ENCODE measurements at regions not wholly inside any gene's neighbourhood (a gene's known extent, or its start where the extent isn't known, plus 50 kb on each side); places are given as distances from the start of the nearest gene placed in this dataset.

DNA sequence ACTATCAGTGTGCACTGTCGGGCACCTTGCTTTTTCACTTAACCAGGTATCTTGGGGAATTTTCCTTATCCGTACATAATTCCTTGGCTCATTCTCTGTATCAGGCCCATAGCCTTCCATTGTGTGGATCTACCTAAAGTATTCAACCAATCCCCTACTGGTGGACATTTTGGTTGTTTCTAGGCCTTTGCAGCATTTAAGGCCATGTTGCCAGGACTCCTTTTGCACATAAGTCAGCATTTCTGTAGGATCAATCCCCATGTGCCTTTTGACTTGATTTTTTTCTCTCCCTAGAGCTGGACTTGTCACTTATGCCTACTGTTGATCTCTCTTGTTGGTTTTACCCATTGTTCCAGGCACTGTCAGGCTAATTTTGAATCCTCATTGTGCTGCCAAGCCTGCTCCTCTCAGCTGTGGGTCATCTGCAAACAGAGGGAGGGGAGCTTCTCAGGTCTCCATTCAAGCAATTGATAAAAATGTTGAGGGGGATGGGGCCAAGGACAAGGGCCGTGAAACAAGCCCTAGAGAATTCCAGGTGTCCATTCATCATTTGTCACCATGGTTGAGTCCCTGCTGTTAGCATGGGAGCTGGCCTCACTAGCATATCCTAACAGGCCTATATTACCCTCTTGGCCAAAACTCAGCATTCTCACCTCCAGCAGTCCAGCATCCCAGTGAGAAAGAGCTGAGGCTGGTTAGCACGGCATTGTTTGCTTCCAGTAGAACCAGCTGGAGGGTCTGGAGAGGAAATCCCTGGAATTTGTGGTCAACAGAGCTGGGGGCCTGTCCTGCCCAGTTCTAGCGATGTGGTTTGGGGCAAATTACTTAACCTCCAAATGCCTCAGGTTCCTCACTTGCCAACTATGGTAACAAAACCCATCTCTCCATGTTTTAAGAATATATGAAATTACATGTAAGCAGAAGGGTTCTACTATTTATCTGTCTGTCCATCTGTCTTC lies 178.4 kb downstream of the MRPL14 start:
- TF ChIP-seq, protein P1, sequence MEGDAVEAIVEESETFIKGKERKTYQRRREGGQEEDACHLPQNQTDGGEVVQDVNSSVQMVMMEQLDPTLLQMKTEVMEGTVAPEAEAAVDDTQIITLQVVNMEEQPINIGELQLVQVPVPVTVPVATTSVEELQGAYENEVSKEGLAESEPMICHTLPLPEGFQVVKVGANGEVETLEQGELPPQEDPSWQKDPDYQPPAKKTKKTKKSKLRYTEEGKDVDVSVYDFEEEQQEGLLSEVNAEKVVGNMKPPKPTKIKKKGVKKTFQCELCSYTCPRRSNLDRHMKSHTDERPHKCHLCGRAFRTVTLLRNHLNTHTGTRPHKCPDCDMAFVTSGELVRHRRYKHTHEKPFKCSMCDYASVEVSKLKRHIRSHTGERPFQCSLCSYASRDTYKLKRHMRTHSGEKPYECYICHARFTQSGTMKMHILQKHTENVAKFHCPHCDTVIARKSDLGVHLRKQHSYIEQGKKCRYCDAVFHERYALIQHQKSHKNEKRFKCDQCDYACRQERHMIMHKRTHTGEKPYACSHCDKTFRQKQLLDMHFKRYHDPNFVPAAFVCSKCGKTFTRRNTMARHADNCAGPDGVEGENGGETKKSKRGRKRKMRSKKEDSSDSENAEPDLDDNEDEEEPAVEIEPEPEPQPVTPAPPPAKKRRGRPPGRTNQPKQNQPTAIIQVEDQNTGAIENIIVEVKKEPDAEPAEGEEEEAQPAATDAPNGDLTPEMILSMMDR (conservative IDR thresholded peaks at IDR 0.05; ENCODE audit: low read depth, low read length): no peak
- no peak for TF ChIP-seq EZH2 (IDR thresholded peaks at IDR 0.05; ENCODE audit: low read length, unreplicated experiment)
- no peak for TF ChIP-seq EZH2phosphoT487 (IDR thresholded peaks at IDR 0.05; ENCODE audit: borderline replicate concordance, low read length)
